ENCODE measurements at regions not wholly inside any gene's neighbourhood (a gene's known extent, or its start where the extent isn't known, plus 50 kb on each side); places are given as distances from the start of the nearest gene placed in this dataset.

DNA sequence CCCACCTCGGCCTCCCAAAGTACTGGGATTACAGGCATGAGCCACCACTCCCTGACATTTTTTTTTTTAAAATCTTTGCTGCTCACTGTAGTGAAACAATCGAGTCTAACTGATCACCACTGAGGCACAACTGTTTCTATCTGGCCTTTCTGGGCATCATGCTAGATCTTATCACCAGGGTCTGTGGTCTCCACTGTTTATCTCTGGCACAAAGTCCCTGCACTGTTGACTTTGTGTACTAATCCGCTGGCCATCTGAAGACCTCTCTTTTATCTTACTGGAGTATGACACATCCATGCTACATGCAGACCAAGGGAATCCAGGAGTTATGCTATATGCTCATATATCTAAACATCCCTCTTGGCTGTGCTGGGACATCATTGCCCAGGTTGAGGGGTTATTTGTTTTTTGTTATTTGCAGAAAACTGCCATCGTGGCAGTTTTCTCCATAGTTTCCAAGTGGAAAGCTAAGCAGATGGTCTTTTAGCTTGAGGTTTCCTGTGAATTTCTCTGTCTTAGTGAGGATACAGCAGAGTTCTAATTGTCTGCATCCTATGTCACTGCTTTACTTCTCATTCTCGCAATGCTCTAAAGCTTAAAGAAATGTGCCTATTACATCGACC lies 456.9 kb downstream of the CCER1 start:
- no CpG with 5 or more reads among the region's 6 CpGs for WGBS (ENCODE audit: extremely low coverage, insufficient read length, low lambda C conversion rate)

More for the DNA sequence above, 456.9 kb downstream of the CCER1 start:
- Histone ChIP-seq H3T11ph (ENCODE audit: low read length) (no peak overlapping the region), H3K9me3 (ENCODE audit: control insufficient read depth, low read depth, low read length) (no peaks in the 10 kb centered on the region), H2AK5ac (ENCODE audit: insufficient read length, low read length) (no peak overlapping the region), H3K56ac (ENCODE audit: insufficient read length, low read depth, low read length) (no peak overlapping the region), H4K5ac (ENCODE audit: insufficient read length, low read depth, low read length) (no peak overlapping the region), H4K8ac (replicated peaks; ENCODE audit: insufficient read length, low read depth, low read length) (no peak overlapping the region), H3K79me2 (ENCODE audit: insufficient read depth, low read length) (no peaks in the 10 kb centered on the region), H3K79me1 (ENCODE audit: insufficient read depth, low read depth, low read length, poor library complexity, severe bottlenecking) (no peaks in the 10 kb centered on the region), H2AFZ (ENCODE audit: low read length) (no peak overlapping the region), H4K91ac (ENCODE audit: insufficient read length, low read depth, low read length) (no peak overlapping the region), H3K27me3 (ENCODE audit: insufficient read depth, low read length) (no peaks in the 10 kb centered on the region), H2BK15ac (ENCODE audit: low read depth, low read length) (no peak overlapping the region), H2BK20ac (ENCODE audit: low read depth, low read length, poor library complexity, severe bottlenecking) (no peak overlapping the region), H3K27ac (ENCODE audit: insufficient read length, low read depth, low read length) (no peak overlapping the region), H3K4me2 (ENCODE audit: insufficient read depth, insufficient read length, low read length) (no peak overlapping the region), H3K23ac (ENCODE audit: insufficient read length, low read depth, low read length) (no peak overlapping the region), H2BK120ac (ENCODE audit: low read depth, low read length, poor library complexity, severe bottlenecking) (no peak overlapping the region), H2BK5ac (ENCODE audit: insufficient read length, low read length) (no peak overlapping the region), H3K4ac (ENCODE audit: low read depth, low read length) (no peak overlapping the region), H3K18ac (ENCODE audit: insufficient read length, low read depth, low read length) (no peak overlapping the region), H4K20me1 (ENCODE audit: control insufficient read depth, insufficient read depth, insufficient read length) (no peaks in the 10 kb centered on the region), H2BK12ac (ENCODE audit: insufficient read length, low read depth, low read length) (no peak overlapping the region), H3K4me1 (ENCODE audit: insufficient read depth, low read length) (no peaks in the 10 kb centered on the region), H3K14ac (ENCODE audit: insufficient read depth, low read length) (no peak overlapping the region), H3K23me2 (ENCODE audit: insufficient read length, low read depth, low read length, poor library complexity, severe bottlenecking) (no peaks in the 10 kb centered on the region), H3K9ac (ENCODE audit: extremely low read depth, insufficient read length, low read length) (no peak overlapping the region)
- H3K4me3 Mint-ChIP-seq = no peak overlapping the region
- H3K27ac Mint-ChIP-seq = peak overlapping the region in 1 of 3 experiments; percentile 52; a peak in 1 of 7 replicates
- TF ChIP-seq, protein P1, sequence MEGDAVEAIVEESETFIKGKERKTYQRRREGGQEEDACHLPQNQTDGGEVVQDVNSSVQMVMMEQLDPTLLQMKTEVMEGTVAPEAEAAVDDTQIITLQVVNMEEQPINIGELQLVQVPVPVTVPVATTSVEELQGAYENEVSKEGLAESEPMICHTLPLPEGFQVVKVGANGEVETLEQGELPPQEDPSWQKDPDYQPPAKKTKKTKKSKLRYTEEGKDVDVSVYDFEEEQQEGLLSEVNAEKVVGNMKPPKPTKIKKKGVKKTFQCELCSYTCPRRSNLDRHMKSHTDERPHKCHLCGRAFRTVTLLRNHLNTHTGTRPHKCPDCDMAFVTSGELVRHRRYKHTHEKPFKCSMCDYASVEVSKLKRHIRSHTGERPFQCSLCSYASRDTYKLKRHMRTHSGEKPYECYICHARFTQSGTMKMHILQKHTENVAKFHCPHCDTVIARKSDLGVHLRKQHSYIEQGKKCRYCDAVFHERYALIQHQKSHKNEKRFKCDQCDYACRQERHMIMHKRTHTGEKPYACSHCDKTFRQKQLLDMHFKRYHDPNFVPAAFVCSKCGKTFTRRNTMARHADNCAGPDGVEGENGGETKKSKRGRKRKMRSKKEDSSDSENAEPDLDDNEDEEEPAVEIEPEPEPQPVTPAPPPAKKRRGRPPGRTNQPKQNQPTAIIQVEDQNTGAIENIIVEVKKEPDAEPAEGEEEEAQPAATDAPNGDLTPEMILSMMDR (conservative IDR thresholded peaks at IDR 0.05) = no peak
- no peak for DNase-seq
- no peaks in the 10 kb centered on the region for H3K9me3 Mint-ChIP-seq
- no peaks in the 10 kb centered on the region; the same call in 1 of the 2 replicates for H3K27me3 Mint-ChIP-seq (ENCODE audit: low read depth)
- H3K4me1 Mint-ChIP-seq = no peaks in the 10 kb centered on the region
- H3K36me3 Mint-ChIP-seq (ENCODE audit: insufficient read depth in 1 of 3, low read depth in 3 of 3) = no peaks in the 10 kb centered on the region; a peak in 1 of 7 replicates

Data from H9 (cell line).